Kidney (tissue), 13 donors: ENCODE measurements at regions not wholly inside any gene's neighbourhood (a gene's known extent, or its start where the extent isn't known, plus 50 kb on each side); places are given as distances from the start of the nearest gene placed in this dataset.

Source experiments
- DNase-seq, 5 donors: peaks; one replicate each; pipeline ENCODE4 v3.0.0-alpha.2; 2013 to 2020
- FAIRE-seq: peaks from 2 replicates; lab custom pipeline; 2012; peaks lifted over from hg19 to GRCh38; lab: Jason Lieb, UNC
- H3K27ac ChIP-seq, 2 donors: one replicate each; pipeline ENCODE4 v1.7.0; 2013; ENCODE audit warnings: low read depth in 2 of 2, low read length in 2 of 2, inconsistent platforms in 1 of 2
- H3K27me3 ChIP-seq: one replicate; pipeline ENCODE4 v1.7.1; 2013; ENCODE audit warnings: low read length, inconsistent platforms; ENCODE audit not compliant: control insufficient read depth, insufficient read depth
- H3K36me3 ChIP-seq, 3 donors: one replicate each; pipeline versions ENCODE4 v1.7.0 to v1.7.1; 2013; ENCODE audit warnings: low read length in 3 of 3, control low read depth in 1 of 3, inconsistent platforms in 1 of 3; ENCODE audit not compliant: insufficient read depth in 3 of 3, control insufficient read depth in 2 of 3
- H3K4me1 ChIP-seq, 3 donors: one replicate each; pipeline versions ENCODE4 v1.7.0 to v1.7.1; 2013; ENCODE audit warnings: low read length in 3 of 3, inconsistent platforms in 1 of 3, low read depth in 1 of 3; ENCODE audit not compliant: control insufficient read depth in 2 of 3, insufficient read depth in 2 of 3
- H3K4me3 ChIP-seq, 3 donors: one replicate each; pipeline versions ENCODE4 v1.7.0 to v1.8.1; 2013; ENCODE audit warnings: low read length in 3 of 3, control low read depth in 1 of 3, inconsistent platforms in 1 of 3
- H3K9ac ChIP-seq, 3 donors: one replicate each; pipeline versions ENCODE4 v1.7.0 to v1.7.1; 2013; ENCODE audit warnings: low read length in 3 of 3, control low read depth in 1 of 3, inconsistent platforms in 1 of 3
- H3K9me3 ChIP-seq, 3 donors: one replicate each; pipeline versions ENCODE4 v1.7.0 to v1.7.1; 2013; ENCODE audit warnings: low read length in 3 of 3, control low read depth in 1 of 3, inconsistent platforms in 1 of 3; ENCODE audit not compliant: control insufficient read depth in 2 of 3, insufficient read depth in 1 of 3
- CTCF ChIP-seq: IDR thresholded peaks from 3 replicates; pipeline ENCODE4 v1.5.1; 2012; ENCODE audit warnings: mild to moderate bottlenecking, moderate library complexity, borderline replicate concordance; ENCODE audit not compliant: insufficient read depth; ENCODE audit errors: extremely low read depth
- intact Hi-C: fragments of 100-400 bp; cut with DNase I; formaldehyde crosslinking; loops from one replicate; pipeline ENCODE4 v1.11.1; 2022
- donor health status: control.
- donor health status: control.
- donor health status: control.
- donor health status: control.
- donor health status: control.
- donor health status: DM: yes; HTN: yes; CAD: no.
- donor health status: Normal renal cell carcinoma (clear cell type).

DNA sequence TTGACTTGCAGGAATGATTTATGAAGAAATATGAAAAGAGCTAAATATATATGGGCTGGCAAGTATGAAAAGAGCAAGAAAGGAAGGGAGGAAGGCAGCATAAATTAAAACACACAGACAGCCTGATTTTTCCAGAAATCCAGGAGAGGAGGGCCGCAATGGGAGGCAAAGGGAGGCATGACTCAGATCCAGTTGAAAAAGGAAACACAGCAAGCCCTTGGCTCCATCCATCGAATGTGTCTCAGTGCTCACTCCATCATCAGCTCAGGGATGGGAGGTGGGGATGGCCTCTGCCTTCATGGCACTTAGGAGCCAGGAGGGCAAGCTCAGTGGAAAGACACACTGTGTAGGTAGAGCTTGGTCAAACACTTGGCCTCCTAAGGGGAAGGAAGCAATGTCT is 75.7 kb upstream of the PDZD8 start:
- Histone ChIP-seq H3K4me3 (no peak overlapping the region), H3K36me3 (no peaks in the 10 kb centered on the region), H3K27ac (no peak overlapping the region), H3K9ac (no peak overlapping the region), H3K4me1 (no peaks in the 10 kb centered on the region), H3K9me3 (no peaks in the 10 kb centered on the region), H3K27me3 (no peaks in the 10 kb centered on the region)
- intact Hi-C loops = no loop called here
- no peak for DNase-seq
- FAIRE-seq = no peak
- TF ChIP-seq CTCF = no peak

DNA sequence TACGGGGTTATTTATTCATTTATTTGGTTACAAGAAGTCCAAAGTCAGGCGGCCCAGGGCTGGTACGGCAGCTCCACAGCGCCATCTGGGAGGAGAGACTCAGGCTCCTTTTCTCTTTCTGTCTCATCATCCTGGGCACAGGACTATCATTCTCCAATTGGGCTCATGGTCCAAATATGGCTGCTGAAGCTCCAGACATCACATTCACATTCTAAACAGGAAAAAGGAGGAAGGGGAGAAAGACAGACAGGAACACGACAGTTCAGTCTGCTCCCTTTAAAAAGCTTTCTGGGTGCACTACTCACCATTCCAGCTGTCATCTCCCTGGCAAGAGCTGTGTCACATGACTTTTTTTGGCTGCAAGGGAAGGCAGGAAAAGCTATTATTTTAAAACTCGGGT is 74.4 kb upstream of the PDZD8 start:
- Histone ChIP-seq H3K9ac (no peak overlapping the region), H3K27me3 (no peaks in the 10 kb centered on the region), H3K4me3 (no peak overlapping the region), H3K27ac (no peak overlapping the region), H3K9me3 (no peaks in the 10 kb centered on the region), H3K36me3 (no peaks in the 10 kb centered on the region), H3K4me1 (no peaks in the 10 kb centered on the region)
- FAIRE-seq = no peak
- no peak for DNase-seq
- no peak for TF ChIP-seq CTCF
- intact Hi-C loops = no loop called here

- intact Hi-C loops = no loop called here
- FAIRE-seq (no peak), DNase-seq (no peak)
- Histone ChIP-seq H3K4me3 (no peak overlapping the region), H3K36me3 (no peaks in the 10 kb centered on the region), H3K4me1 (no peaks in the 10 kb centered on the region), H3K27me3 (no peaks in the 10 kb centered on the region), H3K9me3 (no peaks in the 10 kb centered on the region), H3K9ac (no peak overlapping the region), H3K27ac (no peak overlapping the region)
- no peak for TF ChIP-seq CTCF
These were observed 73.6 kb upstream of the PDZD8 start for GRCh38 chr10:117448802-117449201.

GRCh38 chr10:117445992-117446391 is 70.8 kb upstream of the PDZD8 start:
- H3K9me3 ChIP-seq = no peaks in the 10 kb centered on the region
- TF ChIP-seq CTCF = no peak
- intact Hi-C loops = no loop called here
- no peaks in the 10 kb centered on the region for H3K36me3 ChIP-seq
- FAIRE-seq (no peak), DNase-seq (no peak)
- no peaks in the 10 kb centered on the region for H3K27me3 ChIP-seq
- no peak overlapping the region for H3K4me3 ChIP-seq
- H3K9ac ChIP-seq = no peak overlapping the region
- H3K4me1 ChIP-seq = no peaks in the 10 kb centered on the region
- H3K27ac ChIP-seq = no peak overlapping the region
